Mammary epithelial cell (primary cell): ENCODE measurements at regions not wholly inside any gene's neighbourhood (a gene's known extent, or its start where the extent isn't known, plus 50 kb on each side); places are given as distances from the start of the nearest gene placed in this dataset.

ENCODE experiments used
- EZH2 ChIP-seq: IDR thresholded peaks from 2 replicates; pipeline ENCODE4 v1.6.1; 2012; ENCODE audit warnings: low read length, inconsistent platforms, borderline replicate concordance
- TF ChIP-seq, protein P1 (sequence below), 2 donors: IDR thresholded peaks in 1 of 2; conservative IDR thresholded peaks in 1 of 2; 2 replicates each; pipeline ENCODE4 v1.5.1; 2011 to 2012; ENCODE audit warnings: inconsistent platforms in 2 of 2, low read length in 2 of 2, mild to moderate bottlenecking in 2 of 2, control low read depth in 1 of 2, low read depth in 1 of 2; ENCODE audit not compliant: insufficient read depth in 1 of 2; ENCODE audit errors: extremely low read depth in 1 of 2

DNA sequence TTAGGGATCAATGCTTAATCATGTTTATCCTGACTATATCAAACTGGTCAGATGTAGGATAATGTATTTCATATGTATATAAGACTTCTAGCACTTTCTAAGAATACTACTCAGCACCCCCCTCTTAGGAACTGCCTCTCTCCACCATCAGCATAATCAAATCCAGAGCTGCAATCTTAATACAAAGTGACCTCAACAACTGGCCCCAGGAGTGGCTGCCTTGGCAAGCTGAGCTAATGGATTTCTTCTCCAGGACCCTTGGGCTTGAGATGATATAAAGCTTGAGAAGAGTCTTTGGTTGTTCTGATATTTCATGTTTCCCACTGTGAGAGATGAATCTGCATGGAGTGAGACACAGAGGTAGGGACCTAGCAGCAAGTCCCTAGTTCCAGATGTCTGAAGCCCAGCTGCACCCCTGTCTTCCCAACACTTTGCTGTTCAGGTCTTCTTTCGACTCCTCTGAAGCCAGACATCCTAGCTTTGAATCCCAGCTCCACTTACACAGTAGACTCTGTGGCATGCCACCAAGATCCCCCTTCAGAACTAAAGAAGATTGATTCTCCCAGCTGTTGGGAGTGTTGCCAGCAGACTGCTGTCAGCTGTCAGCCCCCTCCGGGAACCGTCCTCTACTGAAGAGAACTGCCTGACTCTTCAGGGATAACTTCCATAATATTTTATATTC is 309.3 kb upstream of the UBE2E2 start:
- TF ChIP-seq, protein P1, sequence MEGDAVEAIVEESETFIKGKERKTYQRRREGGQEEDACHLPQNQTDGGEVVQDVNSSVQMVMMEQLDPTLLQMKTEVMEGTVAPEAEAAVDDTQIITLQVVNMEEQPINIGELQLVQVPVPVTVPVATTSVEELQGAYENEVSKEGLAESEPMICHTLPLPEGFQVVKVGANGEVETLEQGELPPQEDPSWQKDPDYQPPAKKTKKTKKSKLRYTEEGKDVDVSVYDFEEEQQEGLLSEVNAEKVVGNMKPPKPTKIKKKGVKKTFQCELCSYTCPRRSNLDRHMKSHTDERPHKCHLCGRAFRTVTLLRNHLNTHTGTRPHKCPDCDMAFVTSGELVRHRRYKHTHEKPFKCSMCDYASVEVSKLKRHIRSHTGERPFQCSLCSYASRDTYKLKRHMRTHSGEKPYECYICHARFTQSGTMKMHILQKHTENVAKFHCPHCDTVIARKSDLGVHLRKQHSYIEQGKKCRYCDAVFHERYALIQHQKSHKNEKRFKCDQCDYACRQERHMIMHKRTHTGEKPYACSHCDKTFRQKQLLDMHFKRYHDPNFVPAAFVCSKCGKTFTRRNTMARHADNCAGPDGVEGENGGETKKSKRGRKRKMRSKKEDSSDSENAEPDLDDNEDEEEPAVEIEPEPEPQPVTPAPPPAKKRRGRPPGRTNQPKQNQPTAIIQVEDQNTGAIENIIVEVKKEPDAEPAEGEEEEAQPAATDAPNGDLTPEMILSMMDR (conservative IDR thresholded peaks at IDR 0.05 in 1 of 2, IDR thresholded peaks at IDR 0.05 in 1 of 2; ENCODE audit: extremely low read depth in 1 of 2, insufficient read depth in 1 of 2, low read depth in 1 of 2, low read length in 2 of 2) = no peak
- TF ChIP-seq EZH2 = no peak
